CD4-positive, alpha-beta T cell treated with Interleukin-15 for 1 hour (primary cell): ENCODE measurements at regions not wholly inside any gene's neighbourhood (a gene's known extent, or its start where the extent isn't known, plus 50 kb on each side); places are given as distances from the start of the nearest gene placed in this dataset.
"Not testable (repeated sequence)": the region's sequence is repeated elsewhere in the genome, so short reads cannot be mapped to it uniquely, and the experiment has no call there.

Experiments
- DNase-seq: peaks from one replicate; pipeline ENCODE4 v3.0.0-alpha.2; 2020

- DNase-seq = no peak
These were observed 735.7 kb upstream of the SLC8A1 start for GRCh38 chr2:41187376-41188122.

GRCh38 chr2:41194230-41194629, 742.3 kb upstream of the SLC8A1 start:
- DNase-seq = no peak

- no peak for DNase-seq
These were observed 745.9 kb upstream of the SLC8A1 start for GRCh38 chr2:41197781-41198180.

GRCh38 chr2:41199334-41199733, 747.4 kb upstream of the SLC8A1 start:
- DNase-seq = no peak

- DNase-seq = no peak
These were observed 752.4 kb upstream of the SLC8A1 start for GRCh38 chr2:41204315-41204714.

GRCh38 chr2:41206004-41206403, 754.1 kb upstream of the SLC8A1 start:
- no peak for DNase-seq

DNA sequence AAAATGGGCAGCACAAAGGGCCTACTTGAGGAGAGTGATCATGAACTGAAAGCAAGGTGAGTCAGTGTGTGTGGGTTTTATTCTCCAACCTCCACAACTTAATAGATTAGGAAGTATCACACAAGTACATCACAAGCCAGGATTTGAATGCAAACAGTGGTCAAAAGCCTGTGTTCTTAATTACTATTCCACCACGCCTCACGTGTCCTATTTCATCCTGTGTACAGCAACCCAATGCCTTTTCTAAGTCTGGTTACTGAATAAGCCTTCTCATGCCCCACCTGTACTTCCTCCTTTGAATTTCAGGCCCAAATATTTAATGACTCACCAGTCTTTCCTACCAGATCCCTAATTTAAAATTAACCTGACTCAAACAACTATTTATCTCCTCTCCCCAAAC, 755.7 kb upstream of the SLC8A1 start:
- DNase-seq = no peak

DNA sequence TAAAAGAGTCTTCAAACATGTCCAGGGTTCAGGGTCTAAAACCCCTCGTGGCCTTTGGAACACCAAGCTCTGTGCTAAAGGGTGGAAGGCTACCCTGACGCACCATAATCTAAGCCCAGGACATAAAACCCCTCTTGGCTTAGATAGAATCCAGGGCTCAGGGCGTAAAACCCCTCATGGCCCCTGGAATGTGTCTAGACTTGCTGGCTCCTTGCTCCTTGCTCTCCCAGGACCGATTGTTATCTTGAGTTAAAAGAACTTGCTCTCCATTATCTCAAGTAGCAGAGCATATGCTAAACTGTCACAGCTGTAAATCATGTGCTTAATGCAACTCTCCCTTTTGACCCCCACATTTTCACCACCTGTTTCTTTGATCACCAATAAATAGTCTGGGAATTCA, 758.1 kb upstream of the SLC8A1 start:
- not testable (repeated sequence) for DNase-seq

DNA sequence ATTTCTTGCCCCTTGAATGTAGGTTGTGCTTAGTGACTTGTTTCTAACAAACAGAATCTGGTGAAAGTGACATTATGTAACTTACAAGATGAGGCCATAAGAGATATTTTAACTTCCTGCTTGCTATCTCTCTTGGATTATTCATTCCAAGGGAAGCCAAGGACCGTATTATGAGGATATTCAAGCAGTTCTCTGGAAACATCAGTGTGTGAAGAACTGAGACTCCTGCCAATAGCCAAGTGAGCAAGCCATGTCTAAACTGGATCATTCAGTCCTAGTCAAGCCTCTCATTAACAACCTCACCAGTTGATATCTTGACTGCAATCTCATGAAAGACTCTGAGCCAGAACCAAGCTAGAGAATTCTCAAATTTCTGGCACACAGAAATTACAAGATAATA, 765.1 kb upstream of the SLC8A1 start:
- no peak for DNase-seq

DNA sequence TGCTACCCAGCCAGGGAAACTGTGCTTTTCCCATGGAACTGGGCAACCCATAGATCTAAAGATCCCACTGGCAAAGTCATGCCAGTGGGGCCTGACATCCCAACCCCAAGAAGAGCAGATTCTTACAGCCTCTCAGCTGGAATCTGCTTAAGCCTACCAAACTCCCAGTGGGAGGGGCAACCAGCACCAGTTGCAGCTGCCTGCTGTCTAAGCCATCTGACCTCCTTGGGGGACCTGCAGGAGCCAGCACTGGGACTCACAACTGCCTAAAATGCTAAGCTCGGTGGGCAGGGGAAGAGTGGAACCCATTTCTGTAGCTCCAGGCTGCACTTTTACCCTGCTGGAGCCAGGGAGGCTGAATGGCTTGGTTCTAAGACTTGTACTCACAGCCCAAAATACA, 770.7 kb upstream of the SLC8A1 start:
- no peak for DNase-seq

GRCh38 chr2:41234093-41234492, 782.2 kb upstream of the SLC8A1 start:
- DNase-seq = no peak

DNA sequence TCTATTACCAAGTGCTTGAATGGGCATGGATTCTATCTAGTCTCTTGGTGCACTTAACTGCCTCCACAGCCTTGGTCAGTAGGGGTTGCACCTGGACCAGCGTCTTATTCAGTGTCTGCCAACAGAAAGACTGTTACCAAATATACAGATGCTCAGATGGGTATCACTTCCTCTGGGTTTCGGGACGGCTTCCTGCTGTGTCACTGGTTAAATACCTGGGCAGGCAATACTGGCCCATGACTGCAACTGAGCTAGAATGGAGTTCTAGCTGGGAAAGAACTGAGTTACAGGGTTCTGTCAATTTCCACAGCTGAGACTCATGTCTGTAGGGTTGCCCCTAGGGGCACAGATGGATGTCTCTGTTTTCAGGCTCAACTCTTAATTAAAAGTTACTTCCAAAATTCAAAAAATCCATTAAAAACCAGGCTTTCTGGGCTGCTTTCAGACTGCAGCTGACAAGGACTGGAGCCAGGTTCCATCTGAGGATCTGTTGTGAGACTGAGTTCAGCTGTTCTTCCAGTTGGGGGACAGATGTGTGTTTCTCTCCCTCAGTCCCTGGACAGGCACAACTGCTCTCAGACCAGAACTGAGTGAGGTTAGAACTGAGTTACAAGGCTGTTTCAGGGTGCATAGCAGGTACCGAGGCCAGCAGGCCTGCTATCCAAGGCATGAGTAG, 789.6 kb upstream of the SLC8A1 start:
- peak; percentile 15 for DNase-seq

DNA sequence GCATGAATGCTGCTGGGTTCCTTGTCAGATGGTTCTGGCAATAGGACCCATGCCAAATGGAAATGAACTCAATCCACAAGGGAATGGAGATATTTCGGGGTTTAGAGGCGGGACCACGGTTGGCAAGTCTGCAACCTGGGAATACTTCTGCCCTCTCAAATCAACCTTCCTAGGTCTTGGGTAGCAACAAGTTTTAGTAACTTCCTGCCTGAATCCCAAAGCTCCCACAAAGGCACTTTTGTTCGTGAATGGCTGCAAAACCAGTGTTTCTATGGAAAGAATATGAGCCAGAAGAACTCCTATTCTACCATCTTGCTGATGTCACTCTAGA, 790.1 kb upstream of the SLC8A1 start:
- DNase-seq = no peak

DNA sequence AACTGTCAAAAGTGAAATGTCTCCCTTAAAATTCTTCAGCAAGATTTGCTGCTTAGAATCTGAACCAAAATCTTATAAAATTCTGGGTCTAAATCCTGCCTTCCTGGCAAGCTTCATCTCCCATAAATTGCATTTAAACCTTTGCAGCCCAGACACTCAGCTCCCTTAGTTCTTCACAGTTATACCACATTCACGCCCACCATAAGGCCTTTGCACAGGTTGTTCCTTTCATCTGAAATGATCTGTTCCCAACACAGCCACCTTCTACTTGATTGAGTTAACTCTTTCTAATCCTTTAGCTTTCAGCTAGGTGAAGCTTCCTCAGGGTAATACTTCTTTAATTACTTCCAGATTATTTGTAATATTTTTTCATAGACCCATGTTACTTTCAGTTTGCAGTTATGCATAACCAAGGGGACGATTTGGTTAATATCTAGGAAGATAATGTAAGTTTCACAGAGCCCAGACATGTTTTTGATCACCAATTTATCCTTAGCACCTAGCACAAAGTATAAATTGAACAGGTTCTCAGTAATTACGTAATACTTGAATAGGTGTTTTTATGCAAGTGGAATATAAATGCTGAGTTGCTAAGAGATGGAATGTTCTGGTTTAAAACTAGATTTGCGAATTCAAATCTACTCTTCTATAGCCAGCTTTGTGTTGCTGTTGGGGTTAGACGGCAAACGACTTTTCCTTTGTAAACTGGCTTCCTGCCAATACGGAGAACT, 779.7 kb upstream of the PKDCC start:
- no peak for DNase-seq

DNA sequence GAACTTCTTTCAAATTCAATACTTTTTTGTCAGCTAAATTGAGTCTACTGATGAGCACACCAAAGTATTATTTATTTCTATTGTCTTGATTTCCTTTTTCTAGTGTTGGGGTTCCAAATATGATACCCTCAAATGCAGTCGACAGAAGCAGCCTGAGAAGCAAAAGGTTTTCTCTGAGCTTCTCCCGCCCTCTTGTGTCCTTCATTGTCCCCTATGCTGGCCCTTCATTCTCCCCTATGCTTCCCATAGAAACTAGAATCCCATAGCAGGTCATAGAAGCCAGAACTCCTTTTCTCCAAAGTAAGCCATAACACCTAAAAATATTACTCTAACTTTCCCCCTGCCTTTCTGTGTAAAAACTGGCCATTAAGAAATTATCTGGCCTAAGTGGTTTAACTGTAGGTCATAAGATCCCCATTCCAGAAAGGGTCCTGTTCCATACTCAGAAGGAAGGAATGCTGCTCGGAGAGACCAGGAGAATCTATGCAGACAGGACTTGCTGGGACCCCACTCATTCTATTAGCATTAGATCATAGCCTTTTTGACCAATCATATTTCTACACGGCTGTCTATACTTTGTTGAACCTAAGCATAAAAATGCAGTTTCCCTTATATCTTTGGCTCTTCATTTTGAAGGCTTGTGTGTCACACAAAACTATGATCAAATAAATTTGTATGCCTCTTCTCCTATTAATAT, 764.6 kb upstream of the PKDCC start:
- DNase-seq = no peak

GRCh38 chr2:41293491-41293890, 754.3 kb upstream of the PKDCC start:
- no peak for DNase-seq

GRCh38 chr2:41294331-41294730, 753.5 kb upstream of the PKDCC start:
- no peak for DNase-seq

- no peak for DNase-seq
These were observed 734.7 kb upstream of the PKDCC start for GRCh38 chr2:41313082-41313481.

DNA sequence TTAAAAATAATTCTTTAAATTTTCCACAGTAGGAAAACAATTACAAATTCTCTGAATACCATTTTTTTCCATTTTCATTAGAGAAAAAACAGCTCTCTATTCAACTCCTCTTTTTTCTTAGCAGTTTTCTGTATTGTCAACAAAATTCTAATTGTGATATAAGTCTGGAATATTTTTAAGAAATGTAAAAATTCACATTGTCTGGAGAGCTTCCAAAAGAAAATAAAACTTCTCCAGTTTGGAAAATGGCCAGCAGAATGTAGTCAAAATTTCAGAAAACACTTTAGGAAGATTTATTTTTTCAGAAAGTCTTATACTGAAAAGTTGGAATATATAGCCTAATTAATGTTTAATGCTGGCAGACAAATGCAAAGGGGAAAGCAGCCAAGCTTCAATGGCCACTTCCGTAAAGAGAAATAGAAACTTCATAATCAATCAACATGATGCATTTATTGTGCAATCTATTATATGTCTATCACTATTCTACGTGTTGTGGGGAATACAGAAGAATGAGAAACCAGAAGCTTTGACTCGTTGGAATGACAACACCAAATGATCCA, 733.2 kb upstream of the PKDCC start:
- DNase-seq = no peak

DNA sequence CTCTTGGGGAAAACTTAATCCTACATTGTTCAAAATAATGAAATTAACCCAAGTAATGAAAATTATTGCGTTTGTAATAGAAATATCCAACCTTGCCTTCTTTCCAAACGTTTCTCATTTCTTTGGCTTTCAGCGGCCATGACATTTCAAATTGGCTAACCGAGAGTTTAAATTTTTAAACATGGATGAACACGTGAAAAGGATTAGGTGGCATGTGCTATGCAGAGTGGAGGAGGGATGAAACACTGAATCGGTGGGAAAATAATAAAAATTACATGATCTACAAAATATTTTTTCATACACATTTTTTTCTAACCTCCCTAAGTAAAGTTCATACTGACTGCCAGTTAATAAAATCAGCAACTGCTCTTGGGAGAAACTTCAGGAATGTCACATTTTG, 728.4 kb upstream of the PKDCC start:
- no peak for DNase-seq

DNA sequence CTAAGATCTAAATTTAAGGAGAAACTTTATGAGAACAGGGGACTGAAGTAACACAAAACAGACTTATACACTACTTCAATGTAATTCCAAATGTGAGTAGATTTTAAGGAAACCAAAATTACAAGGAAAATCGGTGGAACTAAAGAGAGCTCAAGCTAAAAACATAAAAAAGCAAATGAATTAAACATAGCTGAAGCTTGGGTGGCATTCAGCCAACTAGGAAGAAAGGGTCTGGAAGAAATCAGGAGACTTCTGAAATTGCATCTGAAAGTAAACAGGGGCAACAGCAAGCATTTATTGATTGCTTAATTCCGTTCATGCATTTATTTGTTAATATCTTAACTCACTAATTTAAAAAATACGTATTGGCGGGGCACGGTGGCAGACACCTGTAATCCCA, 727.3 kb upstream of the PKDCC start:
- DNase-seq = no peak

GRCh38 chr2:41321351-41321750, 726.5 kb upstream of the PKDCC start:
- DNase-seq = no peak

DNA sequence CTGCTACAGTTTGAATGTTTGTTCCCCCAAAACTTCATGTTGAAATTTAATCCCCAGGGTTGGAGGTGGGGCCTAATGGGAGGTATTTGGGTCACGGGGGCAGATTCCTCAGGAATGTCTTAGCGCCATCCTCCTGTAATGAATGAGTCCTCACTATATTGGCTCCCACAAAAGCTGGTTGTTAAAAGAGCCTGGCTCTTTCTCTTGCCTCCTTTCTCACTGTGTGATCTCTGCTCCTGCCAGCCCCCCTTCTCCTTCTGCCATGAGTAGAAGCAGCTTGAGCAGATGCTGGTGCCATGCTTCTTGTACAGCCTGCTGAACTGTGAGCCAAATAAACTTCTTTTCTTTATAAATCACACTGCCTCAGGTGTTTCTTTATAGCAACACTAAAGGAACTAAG, 721.0 kb upstream of the PKDCC start:
- no peak for DNase-seq
